WTC11 (cell line): ENCODE measurements at regions not wholly inside any gene's neighbourhood (a gene's known extent, or its start where the extent isn't known, plus 50 kb on each side); places are given as distances from the start of the nearest gene placed in this dataset.

Experiments used
- ARID4B ChIP-seq: sonication (generic); formaldehyde crosslinking; IDR thresholded peaks from 2 replicates; pipeline ENCODE4 v1.8.0; 2023; ENCODE audit warnings: missing genetic modification reagents, mild to moderate bottlenecking, borderline replicate concordance
- ATF2 ChIP-seq: sonication (generic); formaldehyde crosslinking; IDR thresholded peaks from 2 replicates; pipeline ENCODE4 v1.8.1; 2022; ENCODE audit warnings: low read depth, missing genetic modification reagents, borderline replicate concordance
- ATF3 ChIP-seq: sonication (generic); formaldehyde crosslinking; conservative IDR thresholded peaks from 2 replicates; pipeline ENCODE4 v1.8.1; 2022; ENCODE audit warnings: mild to moderate bottlenecking, missing genetic modification reagents
- CREB1 ChIP-seq: sonication (generic); formaldehyde crosslinking; IDR thresholded peaks from 2 replicates; pipeline ENCODE4 v1.8.0; 2023; ENCODE audit warnings: mild to moderate bottlenecking, missing genetic modification reagents
- CREM ChIP-seq: sonication (generic); formaldehyde crosslinking; IDR thresholded peaks from 2 replicates; pipeline ENCODE4 v1.8.1; 2022; ENCODE audit warnings: mild to moderate bottlenecking, missing genetic modification reagents, moderate library complexity
- CTCF ChIP-seq: fragments of 200-600 bp; IDR thresholded peaks from 2 replicates; pipeline ENCODE4 v1.8.0; 2022; ENCODE audit warnings: antibody characterized with exemption
- GTF2I ChIP-seq: fragments of 250-450 bp; sonication (Bioruptor Pico); conservative IDR thresholded peaks from 2 replicates; pipeline ENCODE4 v1.4.0; 2021; ENCODE audit warnings: mild to moderate bottlenecking
- TEAD4 ChIP-seq: sonication (generic); formaldehyde crosslinking; IDR thresholded peaks from 2 replicates; pipeline ENCODE4 v1.8.0; 2022; ENCODE audit warnings: mild to moderate bottlenecking, missing genetic modification reagents
- ZNF138 ChIP-seq: sonication (generic); formaldehyde crosslinking; conservative IDR thresholded peaks from 2 replicates; pipeline ENCODE4 v1.8.1; 2022; ENCODE audit warnings: mild to moderate bottlenecking, moderate library complexity, missing genetic modification reagents
- ZNF281 ChIP-seq: sonication (generic); formaldehyde crosslinking; IDR thresholded peaks from 2 replicates; pipeline ENCODE4 v1.8.0; 2023; ENCODE audit warnings: mild to moderate bottlenecking, missing genetic modification reagents
- ZNF671 ChIP-seq: fragments of 250-450 bp; sonication (Bioruptor Pico); IDR thresholded peaks from 2 replicates; pipeline ENCODE4 v1.8.0; 2021; ENCODE audit warnings: mild to moderate bottlenecking

- TF ChIP-seq ZNF138 (no peak), CTCF (no peak), CREB1 (CRISPR knock-in tag) (no peak), ZNF671 (no peak), CREM (no peak), ATF3 (no peak), TEAD4 (CRISPR knock-in tag) (no peak), GTF2I (CRISPR knock-in tag) (no peak), ZNF281 (CRISPR knock-in tag) (no peak), ATF2 (CRISPR knock-in tag) (no peak), ARID4B (CRISPR knock-in tag) (no peak)
These were observed 206.0 kb upstream of the DIO3 start for GRCh38 chr14:101355284-101355683.
